K562 (cell line): ENCODE measurements at regions not wholly inside any gene's neighbourhood (a gene's known extent, or its start where the extent isn't known, plus 50 kb on each side); places are given as distances from the start of the nearest gene placed in this dataset.
A peak's percentile ranks its signal among the peaks of the same experiment; 100 is the strongest.

Experiments used
- ATAC-seq: fragments of 200-7000 bp; cut with Tn5 transposase; 3 replicates; pipeline ENCODE4 v1.9.1; 2020; ENCODE audit warnings: moderate library complexity
- BruUV-seq: library from RNA; stranded (reverse); fragments of 400-500 nt; replicated peaks from 2 replicates; lab custom pipeline; 2021; lab: Mats Ljungman, UMichigan
- CTCF ChIA-PET: fragments of 300-600 bp; formaldehyde crosslinking; extraction: SDS; loops from one replicate; lab custom pipeline; 2021; ENCODE audit warnings: low intra/inter-chr PET ratio; lab: Yijun Ruan, JAX
- POLR2A ChIA-PET: fragments of 300-600, 350-650 bp; sonication (Branson Sonifier 250); formaldehyde crosslinking; extraction: SDS; loops from one replicate; lab custom pipeline; 2021; ENCODE audit warnings: antibody characterized with exemption, inconsistent platforms; lab: Yijun Ruan, JAX
- DNase-seq, 4 experiments: peaks; one replicate each; pipeline versions ENCODE4 v3.0.0 to v3.0.0-alpha.2; 2011 to 2018; ENCODE audit warnings: low spot score in 3 of 4, mixed read lengths in 3 of 4; ENCODE audit errors: extremely low read depth in 1 of 4
- FAIRE-seq: peaks from 2 replicates; lab custom pipeline; 2011; peaks lifted over from hg19 to GRCh38; lab: Jason Lieb, UNC
- H2AFZ ChIP-seq: 2 replicates; pipeline ENCODE4 v1.6.0; 2011; ENCODE audit warnings: low read depth, low read length, control low read depth, inconsistent platforms
- H3K27ac ChIP-seq: fragments of 200-600 bp; 3 replicates; pipeline ENCODE4 v1.8.0; 2011; ENCODE audit warnings: low read depth, mild to moderate bottlenecking, control low read depth, inconsistent platforms, low read length, moderate library complexity, mixed read lengths; ENCODE audit errors: extremely low read depth
- H3K27me3 ChIP-seq, 2 experiments: fragments of 300-600 bp in 1 of 2; 2 replicates in 1 of 2; 3 replicates in 1 of 2; pipeline versions ENCODE4 v1.6.0 to v1.8.0; 2011; ENCODE audit warnings: inconsistent platforms in 2 of 2, low read length in 2 of 2, mild to moderate bottlenecking in 1 of 2, mixed read lengths in 1 of 2, moderate library complexity in 1 of 2; ENCODE audit not compliant: control insufficient read depth in 2 of 2, insufficient read depth in 2 of 2
- H3K36me3 ChIP-seq: fragments of 300-600 bp; 3 replicates; pipeline ENCODE4 v1.8.0; 2011; ENCODE audit warnings: mild to moderate bottlenecking, low read length, inconsistent platforms; ENCODE audit not compliant: control insufficient read depth, insufficient read depth
- H3K4me1 ChIP-seq, 2 experiments: fragments of 200-600 bp in 1 of 2; replicated peaks in 1 of 2; 2 replicates in 1 of 2; 3 replicates in 1 of 2; pipeline versions ENCODE4 v1.5.1 to v1.8.0; 2011; ENCODE audit warnings: inconsistent platforms in 2 of 2, low read length in 2 of 2, mild to moderate bottlenecking in 1 of 2, mixed read lengths in 1 of 2, moderate library complexity in 1 of 2; ENCODE audit not compliant: control insufficient read depth in 2 of 2, insufficient read depth in 2 of 2
- H3K4me2 ChIP-seq: 2 replicates; pipeline ENCODE4 v1.6.1; 2011; ENCODE audit warnings: low read length, control low read depth, inconsistent platforms, mixed read lengths; ENCODE audit not compliant: insufficient read depth
- H3K4me3 ChIP-seq: fragments of 200-600 bp; sonication (generic), shearing (Covaris generic); 2 replicates; pipeline ENCODE4 v1.5.1; 2016; ENCODE audit warnings: control low read depth, inconsistent platforms
- H3K79me2 ChIP-seq: fragments of 200-600 bp; 3 replicates; pipeline ENCODE4 v1.8.0; 2011; ENCODE audit warnings: low read length, inconsistent platforms; ENCODE audit not compliant: control insufficient read depth, insufficient read depth
- H3K9ac ChIP-seq, 2 experiments: 2 replicates each; pipeline versions ENCODE4 v1.6.0 to v1.6.1; 2011; ENCODE audit warnings: low read depth in 2 of 2, low read length in 2 of 2, control low read depth in 1 of 2, inconsistent platforms in 1 of 2, mild to moderate bottlenecking in 1 of 2, mixed read lengths in 1 of 2; ENCODE audit not compliant: insufficient read depth in 1 of 2
- H3K9me1 ChIP-seq: one replicate; pipeline ENCODE4 v1.6.0; 2011; ENCODE audit warnings: inconsistent platforms, mild to moderate bottlenecking, low read length, moderate library complexity; ENCODE audit not compliant: control insufficient read depth, insufficient read depth
- H3K9me3 ChIP-seq: replicated peaks from 2 replicates; pipeline ENCODE4 v1.5.1; 2011; ENCODE audit warnings: low read depth, low read length, inconsistent platforms; ENCODE audit not compliant: control insufficient read depth, insufficient read depth
- H4K20me1 ChIP-seq: replicated peaks from 2 replicates; pipeline ENCODE4 v1.6.1; 2011; ENCODE audit warnings: low read length, inconsistent platforms, mixed read lengths; ENCODE audit not compliant: control insufficient read depth, insufficient read depth
- FOXK2 ChIP-seq, 2 experiments: fragments of 450-650 bp; IDR thresholded peaks in 1 of 2; conservative IDR thresholded peaks in 1 of 2; 2 replicates each; pipeline ENCODE4 v1.6.1; 2016; ENCODE audit warnings: low read depth in 2 of 2, mild to moderate bottlenecking in 1 of 2
- MAFF ChIP-seq: IDR thresholded peaks from 2 replicates; pipeline ENCODE4 v1.6.1; 2012; ENCODE audit warnings: low read length, improper control_type of control experiment
- MED1 ChIP-seq: sonication (generic); formaldehyde crosslinking; IDR thresholded peaks from 2 replicates; pipeline ENCODE4 v1.8.1; 2023; ENCODE audit warnings: missing genetic modification reagents, borderline replicate concordance
- POU5F1 ChIP-seq: fragments of 150-350 bp; IDR thresholded peaks from 2 replicates; pipeline ENCODE4 v1.6.1; 2014; ENCODE audit warnings: borderline replicate concordance, low read length, low read depth, mild to moderate bottlenecking; ENCODE audit not compliant: partially characterized antibody
- SLC30A9 ChIP-seq: fragments of 250-450 bp; sonication (Bioruptor Pico); IDR thresholded peaks from 2 replicates; pipeline ENCODE4 v1.8.0; 2022; ENCODE audit warnings: mild to moderate bottlenecking, moderate library complexity
- STAT5A ChIP-seq: IDR thresholded peaks from 2 replicates; pipeline ENCODE4 v1.6.1; 2012; ENCODE audit warnings: low read length, inconsistent platforms, borderline replicate concordance
- ZNF445 ChIP-seq: fragments of 250-450 bp; sonication (Bioruptor Pico); IDR thresholded peaks from 2 replicates; pipeline ENCODE4 v1.4.0; 2020; ENCODE audit warnings: low read depth, mild to moderate bottlenecking, moderate library complexity
- ZNF780A ChIP-seq: fragments of 250-450 bp; sonication (Bioruptor Pico); IDR thresholded peaks from 2 replicates; pipeline ENCODE4 v1.5.0; 2021; ENCODE audit warnings: mild to moderate bottlenecking
- WGBS: fragments of 100-300 bp; shearing (Covaris generic); methylation state at CpG from one replicate; pipeline ENCODE4 v1.1.6; 2016; ENCODE audit warnings: low coverage, mixed read lengths; ENCODE audit not compliant: insufficient coverage; ENCODE audit errors: missing lambda C conversion rate; 5-methylcytosine and 5-hydroxymethylcytosine counted together
- in situ Hi-C: fragments of 300-500 bp; cut with MboI; formaldehyde crosslinking; loops from 4 replicates; pipeline ENCODE4 v1.15.0; 2018; ENCODE audit warnings: inconsistent platforms, mixed read lengths
- intact Hi-C: fragments of 100-400 bp; cut with micrococcal nuclease; formaldehyde crosslinking; loops from 2 replicates; pipeline ENCODE4 v1.14.2; 2022
- TF ChIP-seq, protein P1 (sequence below): fragments of 150-350 bp; conservative IDR thresholded peaks from 2 replicates; pipeline ENCODE4 v1.6.1; 2014; ENCODE audit warnings: low read length
- TF ChIP-seq, protein P2 (sequence below): fragments of 450-650 bp; conservative IDR thresholded peaks from 2 replicates; pipeline ENCODE4 v1.6.1; 2016; ENCODE audit warnings: missing genetic modification characterization, low read depth, mild to moderate bottlenecking, control low read depth, missing compliant biosample characterization
- TF ChIP-seq, protein P3 (sequence below): fragments of 250-450 bp; sonication (Bioruptor Pico); IDR thresholded peaks from 2 replicates; pipeline ENCODE4 v1.5.1; 2021; ENCODE audit warnings: mild to moderate bottlenecking
- TF ChIP-seq, protein P4 (sequence below): sonication (generic); formaldehyde crosslinking; IDR thresholded peaks from 2 replicates; pipeline ENCODE4 v1.8.0; 2023; ENCODE audit warnings: mild to moderate bottlenecking, missing genetic modification reagents

DNA sequence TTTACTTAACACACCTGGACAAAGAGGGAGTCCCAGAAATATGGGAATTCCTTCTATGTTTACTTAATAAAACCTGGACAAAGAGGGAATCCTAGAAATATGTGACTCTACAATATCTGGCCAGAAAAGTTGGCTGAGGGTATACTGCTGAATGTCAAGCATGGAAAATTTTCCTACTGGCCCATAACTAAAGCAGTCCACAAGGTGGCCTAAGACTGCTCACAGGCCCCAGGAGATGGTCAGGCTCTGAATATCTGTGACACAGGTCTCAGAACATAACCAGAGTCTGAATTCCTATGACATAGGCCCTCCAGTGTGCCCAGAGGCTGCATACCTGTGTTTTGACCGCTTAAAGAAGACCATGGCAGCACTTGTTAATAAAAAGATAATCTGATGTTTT is 578.2 kb upstream of the NRSN1 start:
- Histone ChIP-seq H2AFZ (no peak overlapping the region), H3K36me3 (no peaks in the 10 kb centered on the region), H3K9me3 (no peaks in the 10 kb centered on the region), H3K4me1 (no peaks in the 10 kb centered on the region), H3K79me2 (no peaks in the 10 kb centered on the region), H3K9me1 (no peaks in the 10 kb centered on the region), H3K27ac (no peak overlapping the region), H3K9ac (no peak overlapping the region), H3K4me2 (no peak overlapping the region), H4K20me1 (no peaks in the 10 kb centered on the region), H3K4me3 (no peak overlapping the region), H3K27me3 (no peaks in the 10 kb centered on the region)
- BruUV-seq: no TSS peak
- FAIRE-seq (peak; percentile 19), DNase-seq (no peak), ATAC-seq (no peak)
- POLR2A ChIA-PET: no interaction called here
- in situ Hi-C loops (no loop called here), intact Hi-C loops (no loop called here)
- whole genome bisulfite sequencing: 0% methylated on average over 1 of the region's 1 CpG
- CTCF ChIA-PET: no interaction called here
- no peak for TF ChIP-seq POU5F1
- TF ChIP-seq, protein P1, sequence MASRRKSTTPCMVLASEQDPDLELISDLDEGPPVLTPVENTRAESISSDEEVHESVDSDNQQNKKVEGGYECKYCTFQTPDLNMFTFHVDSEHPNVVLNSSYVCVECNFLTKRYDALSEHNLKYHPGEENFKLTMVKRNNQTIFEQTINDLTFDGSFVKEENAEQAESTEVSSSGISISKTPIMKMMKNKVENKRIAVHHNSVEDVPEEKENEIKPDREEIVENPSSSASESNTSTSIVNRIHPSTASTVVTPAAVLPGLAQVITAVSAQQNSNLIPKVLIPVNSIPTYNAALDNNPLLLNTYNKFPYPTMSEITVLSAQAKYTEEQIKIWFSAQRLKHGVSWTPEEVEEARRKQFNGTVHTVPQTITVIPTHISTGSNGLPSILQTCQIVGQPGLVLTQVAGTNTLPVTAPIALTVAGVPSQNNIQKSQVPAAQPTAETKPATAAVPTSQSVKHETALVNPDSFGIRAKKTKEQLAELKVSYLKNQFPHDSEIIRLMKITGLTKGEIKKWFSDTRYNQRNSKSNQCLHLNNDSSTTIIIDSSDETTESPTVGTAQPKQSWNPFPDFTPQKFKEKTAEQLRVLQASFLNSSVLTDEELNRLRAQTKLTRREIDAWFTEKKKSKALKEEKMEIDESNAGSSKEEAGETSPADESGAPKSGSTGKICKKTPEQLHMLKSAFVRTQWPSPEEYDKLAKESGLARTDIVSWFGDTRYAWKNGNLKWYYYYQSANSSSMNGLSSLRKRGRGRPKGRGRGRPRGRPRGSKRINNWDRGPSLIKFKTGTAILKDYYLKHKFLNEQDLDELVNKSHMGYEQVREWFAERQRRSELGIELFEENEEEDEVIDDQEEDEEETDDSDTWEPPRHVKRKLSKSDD: no peak
- TF ChIP-seq, protein P2, sequence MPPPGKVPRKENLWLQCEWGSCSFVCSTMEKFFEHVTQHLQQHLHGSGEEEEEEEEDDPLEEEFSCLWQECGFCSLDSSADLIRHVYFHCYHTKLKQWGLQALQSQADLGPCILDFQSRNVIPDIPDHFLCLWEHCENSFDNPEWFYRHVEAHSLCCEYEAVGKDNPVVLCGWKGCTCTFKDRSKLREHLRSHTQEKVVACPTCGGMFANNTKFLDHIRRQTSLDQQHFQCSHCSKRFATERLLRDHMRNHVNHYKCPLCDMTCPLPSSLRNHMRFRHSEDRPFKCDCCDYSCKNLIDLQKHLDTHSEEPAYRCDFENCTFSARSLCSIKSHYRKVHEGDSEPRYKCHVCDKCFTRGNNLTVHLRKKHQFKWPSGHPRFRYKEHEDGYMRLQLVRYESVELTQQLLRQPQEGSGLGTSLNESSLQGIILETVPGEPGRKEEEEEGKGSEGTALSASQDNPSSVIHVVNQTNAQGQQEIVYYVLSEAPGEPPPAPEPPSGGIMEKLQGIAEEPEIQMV (tag): no peak
- TF ChIP-seq FOXK2 (conservative IDR thresholded peaks at IDR 0.05 in 1 of 2, IDR thresholded peaks at IDR 0.05 in 1 of 2; ENCODE audit: low read depth in 2 of 2): no peak
- TF ChIP-seq MED1 (CRISPR knock-in tag): no peak
- no peak for TF ChIP-seq STAT5A
- TF ChIP-seq ZNF780A (CRISPR knock-in tag): no peak
- TF ChIP-seq, protein P3, sequence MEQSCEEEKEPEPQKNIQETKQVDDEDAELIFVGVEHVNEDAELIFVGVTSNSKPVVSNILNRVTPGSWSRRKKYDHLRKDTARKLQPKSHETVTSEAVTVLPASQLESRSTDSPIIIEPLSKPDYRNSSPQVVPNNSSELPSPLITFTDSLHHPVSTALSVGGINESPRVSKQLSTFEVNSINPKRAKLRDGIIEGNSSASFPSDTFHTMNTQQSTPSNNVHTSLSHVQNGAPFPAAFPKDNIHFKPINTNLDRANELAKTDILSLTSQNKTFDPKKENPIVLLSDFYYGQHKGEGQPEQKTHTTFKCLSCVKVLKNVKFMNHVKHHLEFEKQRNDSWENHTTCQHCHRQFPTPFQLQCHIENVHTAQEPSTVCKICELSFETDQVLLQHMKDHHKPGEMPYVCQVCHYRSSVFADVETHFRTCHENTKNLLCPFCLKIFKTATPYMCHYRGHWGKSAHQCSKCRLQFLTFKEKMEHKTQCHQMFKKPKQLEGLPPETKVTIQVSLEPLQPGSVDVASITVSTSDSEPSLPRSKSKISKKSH (CRISPR knock-in tag): no peak
- TF ChIP-seq ZNF445 (CRISPR knock-in tag): no peak
- TF ChIP-seq, protein P4, sequence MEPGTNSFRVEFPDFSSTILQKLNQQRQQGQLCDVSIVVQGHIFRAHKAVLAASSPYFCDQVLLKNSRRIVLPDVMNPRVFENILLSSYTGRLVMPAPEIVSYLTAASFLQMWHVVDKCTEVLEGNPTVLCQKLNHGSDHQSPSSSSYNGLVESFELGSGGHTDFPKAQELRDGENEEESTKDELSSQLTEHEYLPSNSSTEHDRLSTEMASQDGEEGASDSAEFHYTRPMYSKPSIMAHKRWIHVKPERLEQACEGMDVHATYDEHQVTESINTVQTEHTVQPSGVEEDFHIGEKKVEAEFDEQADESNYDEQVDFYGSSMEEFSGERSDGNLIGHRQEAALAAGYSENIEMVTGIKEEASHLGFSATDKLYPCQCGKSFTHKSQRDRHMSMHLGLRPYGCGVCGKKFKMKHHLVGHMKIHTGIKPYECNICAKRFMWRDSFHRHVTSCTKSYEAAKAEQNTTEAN: no peak
- TF ChIP-seq MAFF: no peak
- TF ChIP-seq SLC30A9 (CRISPR knock-in tag): no peak
